ENCODE measurements at regions not wholly inside any gene's neighbourhood (a gene's known extent, or its start where the extent isn't known, plus 50 kb on each side); places are given as distances from the start of the nearest gene placed in this dataset.

DNA sequence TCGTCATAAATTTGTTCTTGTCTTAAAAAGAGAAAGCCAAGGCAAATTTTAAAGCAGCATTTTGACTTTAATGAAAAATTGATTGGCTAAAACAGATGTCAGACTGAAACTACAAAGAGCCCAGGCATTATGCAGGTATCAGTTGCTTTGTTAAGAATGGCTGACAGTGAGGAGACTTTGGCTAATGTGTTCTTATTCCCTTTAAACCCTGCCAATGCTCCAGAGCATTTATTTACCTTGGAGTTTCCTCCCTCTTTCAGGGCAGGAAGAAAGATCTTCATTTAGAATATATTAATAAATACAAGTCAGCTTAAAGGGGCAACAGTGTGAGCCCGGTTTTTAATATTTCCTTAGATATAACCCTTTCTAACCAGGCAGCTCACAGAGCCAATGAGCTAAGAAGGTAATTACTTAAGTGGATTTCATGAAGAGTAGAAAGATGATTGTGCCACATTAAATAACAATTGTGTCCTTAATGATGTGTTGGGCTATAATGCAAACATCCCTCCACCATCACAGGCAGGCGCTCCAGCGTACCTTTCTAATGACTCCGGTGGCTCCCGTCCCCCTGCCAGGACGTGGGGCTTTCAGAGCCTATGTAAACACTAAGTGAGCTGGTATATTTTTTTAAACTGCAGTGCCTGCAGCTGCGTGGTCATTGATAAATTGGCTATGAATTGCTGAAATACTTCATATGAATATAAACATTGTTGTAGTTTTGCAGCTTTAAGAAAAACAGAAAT lies 349.4 kb upstream of the POU3F3 start:
- no peaks in the 10 kb centered on the region for H4K20me1 ChIP-seq (ENCODE audit: insufficient read depth, low read length)
- no peak for ATAC-seq
- in situ Hi-C loops (cut with HindIII; ENCODE audit: extremely low pct_ligation_motif_present, low pct_unique_long_range_greater_than_20kb) (no loop called here), intact Hi-C loops (cut with micrococcal nuclease; ENCODE audit: unreplicated experiment) (no loop called here)
- H3K4me1 ChIP-seq (ENCODE audit: insufficient read depth, low read length), result no peaks in the 10 kb centered on the region
- FAIRE-seq, result no peak
- ChIA-PET CTCF (ENCODE audit: low intra/inter-chr PET ratio, low total read pairs) (no interaction called here), POLR2A (no interaction called here)
- no peaks in the 10 kb centered on the region for H3K9me3 ChIP-seq (ENCODE audit: low read length)
- no peak overlapping the region for H3K9ac ChIP-seq (ENCODE audit: insufficient read depth, low read depth, low read length)
- DNase-seq (ENCODE audit: low spot score), result no peak
- no TSS peak for BruUV-seq (replicated peaks)
- H3K27me3 ChIP-seq (ENCODE audit: control insufficient read depth in 1 of 2, insufficient read depth in 2 of 2, low read length in 2 of 2), result peaks cover 0 to 18% of the 10 kb centered on the region in 2 experiments; a peak in 3 of 5 replicates
- H3K4me3 ChIP-seq (replicated peaks in 1 of 3; ENCODE audit: insufficient read depth in 1 of 3, low read depth in 2 of 3, low read length in 3 of 3), result no peak overlapping the region
- no peaks in the 10 kb centered on the region; a peak in 1 of 5 replicates for H3K36me3 ChIP-seq (replicated peaks in 1 of 2; ENCODE audit: control insufficient read depth in 1 of 2, insufficient read depth in 2 of 2, low read length in 2 of 2)
- no peak overlapping the region for H2AFZ ChIP-seq (ENCODE audit: low read length)
- no peak overlapping the region for H3K27ac ChIP-seq (ENCODE audit: extremely low read length, insufficient read depth, low read length)
- WGBS (ENCODE audit: low lambda C conversion rate), result 14% methylated on average over 8 of the region's 8 CpGs
- H3K79me2 ChIP-seq (ENCODE audit: insufficient read depth, low read length), result no peaks in the 10 kb centered on the region
- no peak overlapping the region for H3K4me2 ChIP-seq (ENCODE audit: low read depth, low read length)
- TF ChIP-seq, protein P1, sequence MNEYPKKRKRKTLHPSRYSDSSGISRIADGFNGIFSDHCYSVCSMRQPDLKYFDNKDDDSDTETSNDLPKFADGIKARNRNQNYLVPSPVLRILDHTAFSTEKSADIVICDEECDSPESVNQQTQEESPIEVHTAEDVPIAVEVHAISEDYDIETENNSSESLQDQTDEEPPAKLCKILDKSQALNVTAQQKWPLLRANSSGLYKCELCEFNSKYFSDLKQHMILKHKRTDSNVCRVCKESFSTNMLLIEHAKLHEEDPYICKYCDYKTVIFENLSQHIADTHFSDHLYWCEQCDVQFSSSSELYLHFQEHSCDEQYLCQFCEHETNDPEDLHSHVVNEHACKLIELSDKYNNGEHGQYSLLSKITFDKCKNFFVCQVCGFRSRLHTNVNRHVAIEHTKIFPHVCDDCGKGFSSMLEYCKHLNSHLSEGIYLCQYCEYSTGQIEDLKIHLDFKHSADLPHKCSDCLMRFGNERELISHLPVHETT (CRISPR knock-in tag; conservative IDR thresholded peaks at IDR 0.05), result no peak
- TF ChIP-seq SRSF1 (optimal IDR thresholded peaks at IDR 0.05; ENCODE audit: low read depth, low read length), result no peak
- no peak for TF ChIP-seq ZNF7 (CRISPR knock-in tag; IDR thresholded peaks at IDR 0.05)
- TF ChIP-seq RELA (CRISPR knock-in tag; IDR thresholded peaks at IDR 0.05), result no peak
- no peak for TF ChIP-seq ZNF615 (CRISPR knock-in tag; IDR thresholded peaks at IDR 0.05; ENCODE audit: borderline replicate concordance)
- TF ChIP-seq ZNF337 (CRISPR knock-in tag; IDR thresholded peaks at IDR 0.05; ENCODE audit: borderline replicate concordance, low read depth), result no peak
- no peak for TF ChIP-seq ZFP1 (CRISPR knock-in tag; IDR thresholded peaks at IDR 0.05)
- no peak for TF ChIP-seq ZNF451 (CRISPR knock-in tag; IDR thresholded peaks at IDR 0.05)
- no peak for TF ChIP-seq SOX13 (IDR thresholded peaks at IDR 0.05)
- no peak for TF ChIP-seq SOX13 (CRISPR knock-in tag; conservative IDR thresholded peaks at IDR 0.05 in 1 of 2, IDR thresholded peaks at IDR 0.05 in 1 of 2)
- TF ChIP-seq, protein P2, sequence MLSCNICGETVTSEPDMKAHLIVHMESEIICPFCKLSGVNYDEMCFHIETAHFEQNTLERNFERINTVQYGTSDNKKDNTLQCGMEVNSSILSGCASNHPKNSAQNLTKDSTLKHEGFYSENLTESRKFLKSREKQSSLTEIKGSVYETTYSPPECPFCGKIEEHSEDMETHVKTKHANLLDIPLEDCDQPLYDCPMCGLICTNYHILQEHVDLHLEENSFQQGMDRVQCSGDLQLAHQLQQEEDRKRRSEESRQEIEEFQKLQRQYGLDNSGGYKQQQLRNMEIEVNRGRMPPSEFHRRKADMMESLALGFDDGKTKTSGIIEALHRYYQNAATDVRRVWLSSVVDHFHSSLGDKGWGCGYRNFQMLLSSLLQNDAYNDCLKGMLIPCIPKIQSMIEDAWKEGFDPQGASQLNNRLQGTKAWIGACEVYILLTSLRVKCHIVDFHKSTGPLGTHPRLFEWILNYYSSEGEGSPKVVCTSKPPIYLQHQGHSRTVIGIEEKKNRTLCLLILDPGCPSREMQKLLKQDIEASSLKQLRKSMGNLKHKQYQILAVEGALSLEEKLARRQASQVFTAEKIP (CRISPR knock-in tag; IDR thresholded peaks at IDR 0.05; ENCODE audit: borderline replicate concordance), result no peak
- no peak for TF ChIP-seq NR1H2 (CRISPR knock-in tag; IDR thresholded peaks at IDR 0.05; ENCODE audit: borderline replicate concordance, low read depth)
- no peak for TF ChIP-seq ZNF629 (CRISPR knock-in tag; conservative IDR thresholded peaks at IDR 0.05)
- TF ChIP-seq, protein P3, sequence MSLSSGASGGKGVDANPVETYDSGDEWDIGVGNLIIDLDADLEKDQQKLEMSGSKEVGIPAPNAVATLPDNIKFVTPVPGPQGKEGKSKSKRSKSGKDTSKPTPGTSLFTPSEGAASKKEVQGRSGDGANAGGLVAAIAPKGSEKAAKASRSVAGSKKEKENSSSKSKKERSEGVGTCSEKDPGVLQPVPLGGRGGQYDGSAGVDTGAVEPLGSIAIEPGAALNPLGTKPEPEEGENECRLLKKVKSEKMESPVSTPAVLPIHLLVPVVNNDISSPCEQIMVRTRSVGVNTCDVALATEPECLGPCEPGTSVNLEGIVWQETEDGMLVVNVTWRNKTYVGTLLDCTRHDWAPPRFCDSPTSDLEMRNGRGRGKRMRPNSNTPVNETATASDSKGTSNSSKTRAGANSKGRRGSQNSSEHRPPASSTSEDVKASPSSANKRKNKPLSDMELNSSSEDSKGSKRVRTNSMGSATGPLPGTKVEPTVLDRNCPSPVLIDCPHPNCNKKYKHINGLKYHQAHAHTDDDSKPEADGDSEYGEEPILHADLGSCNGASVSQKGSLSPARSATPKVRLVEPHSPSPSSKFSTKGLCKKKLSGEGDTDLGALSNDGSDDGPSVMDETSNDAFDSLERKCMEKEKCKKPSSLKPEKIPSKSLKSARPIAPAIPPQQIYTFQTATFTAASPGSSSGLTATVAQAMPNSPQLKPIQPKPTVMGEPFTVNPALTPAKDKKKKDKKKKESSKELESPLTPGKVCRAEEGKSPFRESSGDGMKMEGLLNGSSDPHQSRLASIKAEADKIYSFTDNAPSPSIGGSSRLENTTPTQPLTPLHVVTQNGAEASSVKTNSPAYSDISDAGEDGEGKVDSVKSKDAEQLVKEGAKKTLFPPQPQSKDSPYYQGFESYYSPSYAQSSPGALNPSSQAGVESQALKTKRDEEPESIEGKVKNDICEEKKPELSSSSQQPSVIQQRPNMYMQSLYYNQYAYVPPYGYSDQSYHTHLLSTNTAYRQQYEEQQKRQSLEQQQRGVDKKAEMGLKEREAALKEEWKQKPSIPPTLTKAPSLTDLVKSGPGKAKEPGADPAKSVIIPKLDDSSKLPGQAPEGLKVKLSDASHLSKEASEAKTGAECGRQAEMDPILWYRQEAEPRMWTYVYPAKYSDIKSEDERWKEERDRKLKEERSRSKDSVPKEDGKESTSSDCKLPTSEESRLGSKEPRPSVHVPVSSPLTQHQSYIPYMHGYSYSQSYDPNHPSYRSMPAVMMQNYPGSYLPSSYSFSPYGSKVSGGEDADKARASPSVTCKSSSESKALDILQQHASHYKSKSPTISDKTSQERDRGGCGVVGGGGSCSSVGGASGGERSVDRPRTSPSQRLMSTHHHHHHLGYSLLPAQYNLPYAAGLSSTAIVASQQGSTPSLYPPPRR (CRISPR knock-in tag; IDR thresholded peaks at IDR 0.05; ENCODE audit: borderline replicate concordance), result no peak
- no peak for TF ChIP-seq MIER3 (CRISPR knock-in tag; IDR thresholded peaks at IDR 0.05; ENCODE audit: borderline replicate concordance)
- no peak for TF ChIP-seq DR1 (CRISPR knock-in tag; IDR thresholded peaks at IDR 0.05)
- TF ChIP-seq ASH2L (IDR thresholded peaks at IDR 0.05; ENCODE audit: insufficient read length, low read depth, low read length), result no peak
- TF ChIP-seq FOSL1 (CRISPR knock-in tag; IDR thresholded peaks at IDR 0.05; ENCODE audit: borderline replicate concordance), result no peak

Data from HepG2 (cell line).